Choroid plexus epithelial cell (primary cell): ENCODE measurements at regions not wholly inside any gene's neighbourhood (a gene's known extent, or its start where the extent isn't known, plus 50 kb on each side); places are given as distances from the start of the nearest gene placed in this dataset.

Experiments
- DNase-seq: peaks from one replicate; pipeline ENCODE4 v3.0.0-alpha.2; 2010; ENCODE audit warnings: low read depth
- H3K4me3 ChIP-seq: 2 replicates; pipeline ENCODE4 v1.5.1; 2011; ENCODE audit warnings: low read depth, mild to moderate bottlenecking, control low read depth, low read length, moderate library complexity
- TF ChIP-seq, protein P1 (sequence below): conservative IDR thresholded peaks from 2 replicates; pipeline ENCODE4 v1.5.1; 2011; ENCODE audit warnings: low read depth, mild to moderate bottlenecking, control low read depth, inconsistent platforms, low read length, moderate library complexity

- TF ChIP-seq, protein P1, sequence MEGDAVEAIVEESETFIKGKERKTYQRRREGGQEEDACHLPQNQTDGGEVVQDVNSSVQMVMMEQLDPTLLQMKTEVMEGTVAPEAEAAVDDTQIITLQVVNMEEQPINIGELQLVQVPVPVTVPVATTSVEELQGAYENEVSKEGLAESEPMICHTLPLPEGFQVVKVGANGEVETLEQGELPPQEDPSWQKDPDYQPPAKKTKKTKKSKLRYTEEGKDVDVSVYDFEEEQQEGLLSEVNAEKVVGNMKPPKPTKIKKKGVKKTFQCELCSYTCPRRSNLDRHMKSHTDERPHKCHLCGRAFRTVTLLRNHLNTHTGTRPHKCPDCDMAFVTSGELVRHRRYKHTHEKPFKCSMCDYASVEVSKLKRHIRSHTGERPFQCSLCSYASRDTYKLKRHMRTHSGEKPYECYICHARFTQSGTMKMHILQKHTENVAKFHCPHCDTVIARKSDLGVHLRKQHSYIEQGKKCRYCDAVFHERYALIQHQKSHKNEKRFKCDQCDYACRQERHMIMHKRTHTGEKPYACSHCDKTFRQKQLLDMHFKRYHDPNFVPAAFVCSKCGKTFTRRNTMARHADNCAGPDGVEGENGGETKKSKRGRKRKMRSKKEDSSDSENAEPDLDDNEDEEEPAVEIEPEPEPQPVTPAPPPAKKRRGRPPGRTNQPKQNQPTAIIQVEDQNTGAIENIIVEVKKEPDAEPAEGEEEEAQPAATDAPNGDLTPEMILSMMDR: no peak
- no peak overlapping the region for H3K4me3 ChIP-seq
- DNase-seq: no peak
Observed at GRCh38 chr13:27699952-27700351, 78.3 kb downstream of the POLR1D start.

- TF ChIP-seq, protein P1: no peak
- no peak overlapping the region for H3K4me3 ChIP-seq
- peak; percentile 19 for DNase-seq
Observed at GRCh38 chr13:27704681-27705080, 83.0 kb downstream of the POLR1D start.

- no peak for DNase-seq
- H3K4me3 ChIP-seq: no peak overlapping the region
- TF ChIP-seq, protein P1: no peak
Observed at GRCh38 chr13:27708325-27708724, 84.0 kb upstream of the GSX1 start.

DNA sequence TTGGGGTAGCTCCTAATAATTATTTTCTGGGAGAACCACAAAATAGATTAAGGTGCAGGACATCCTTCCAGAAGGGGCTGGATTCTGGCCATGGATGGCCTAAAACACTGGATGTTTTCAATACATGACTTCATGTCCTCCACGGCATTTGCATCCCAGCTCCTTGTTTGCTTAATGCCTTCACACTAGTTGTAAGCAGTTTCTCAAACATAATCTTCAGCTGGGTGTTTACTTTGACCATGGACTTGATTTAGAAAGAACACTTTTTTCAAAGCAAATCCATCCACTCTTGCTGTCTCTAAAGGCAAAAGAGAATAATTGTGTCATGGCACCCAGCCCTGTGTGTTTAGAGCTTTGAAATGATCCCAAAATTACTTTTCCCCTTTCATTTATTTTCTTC, 82.5 kb upstream of the GSX1 start:
- TF ChIP-seq, protein P1: no peak
- no peak overlapping the region for H3K4me3 ChIP-seq
- no peak for DNase-seq

GRCh38 chr13:27712421-27712820, 79.9 kb upstream of the GSX1 start:
- no peak overlapping the region for H3K4me3 ChIP-seq
- peak; percentile 8 for DNase-seq
- TF ChIP-seq, protein P1: peak; percentile 38

- TF ChIP-seq, protein P1: no peak
- H3K4me3 ChIP-seq: no peak overlapping the region
- no peak for DNase-seq
Observed at GRCh38 chr13:27713767-27714166, 78.5 kb upstream of the GSX1 start.

- TF ChIP-seq, protein P1: no peak
- no peak overlapping the region for H3K4me3 ChIP-seq
- DNase-seq: no peak
Observed at GRCh38 chr13:27721681-27722080, 70.6 kb upstream of the GSX1 start.
